SK-N-SH (cell line): ENCODE measurements at regions not wholly inside any gene's neighbourhood (a gene's known extent, or its start where the extent isn't known, plus 50 kb on each side); places are given as distances from the start of the nearest gene placed in this dataset.

Experiments
- MAX ChIP-seq: IDR thresholded peaks from 2 replicates; pipeline ENCODE4 v1.4.0; 2012; ENCODE audit warnings: low read depth
- MEF2A ChIP-seq: IDR thresholded peaks from 2 replicates; pipeline ENCODE4 v1.4.0; 2012; ENCODE audit warnings: low read depth, borderline replicate concordance
- POLR2AphosphoS5 ChIP-seq: IDR thresholded peaks from 2 replicates; pipeline ENCODE4 v1.6.1; 2012; ENCODE audit warnings: low read depth, low read length
- RCOR1 ChIP-seq: fragments of 150-350 bp; IDR thresholded peaks from 2 replicates; pipeline ENCODE4 v1.6.1; 2017; ENCODE audit warnings: antibody characterized with exemption, low read length
- SIN3A ChIP-seq: IDR thresholded peaks from 2 replicates; pipeline ENCODE4 v1.6.1; 2012; ENCODE audit warnings: low read depth, mild to moderate bottlenecking, low read length, moderate library complexity, borderline replicate concordance
- YY1 ChIP-seq: IDR thresholded peaks from 2 replicates; pipeline ENCODE4 v1.4.0; 2012; ENCODE audit warnings: low read depth, mild to moderate bottlenecking
- TF ChIP-seq, protein P1 (sequence below): fragments of 150-350 bp; IDR thresholded peaks from 2 replicates; pipeline ENCODE4 v1.6.1; 2017; ENCODE audit warnings: antibody characterized with exemption, low read length, low read depth, borderline replicate concordance
- TF ChIP-seq, protein P2 (sequence below): fragments of 200-600 bp; sonication (generic); IDR thresholded peaks from 2 replicates; pipeline ENCODE4 v1.6.1; 2017; ENCODE audit warnings: antibody characterized with exemption, mild to moderate bottlenecking, moderate library complexity

DNA sequence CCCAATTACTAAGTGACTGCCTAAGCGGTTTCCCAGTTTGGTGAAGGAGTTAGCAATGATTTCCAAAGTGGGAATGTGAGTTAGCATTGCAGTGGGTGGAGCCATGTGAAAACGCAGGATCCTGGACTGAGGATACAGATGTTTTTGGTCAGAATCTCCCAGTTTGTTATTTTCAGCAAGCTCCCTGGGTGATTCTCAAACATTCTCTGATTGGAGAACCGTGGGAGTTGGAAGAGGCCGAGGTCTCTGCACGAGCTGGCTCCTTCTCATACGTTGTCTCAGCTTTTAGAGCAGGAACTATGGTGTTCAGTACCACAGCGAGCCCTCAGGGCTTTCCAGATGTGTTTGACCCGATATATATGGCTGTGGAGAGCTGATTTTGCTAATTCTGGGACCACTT is 396.5 kb upstream of the NPVF start:
- TF ChIP-seq POLR2AphosphoS5 = no peak
- no peak for TF ChIP-seq YY1
- TF ChIP-seq, protein P1, sequence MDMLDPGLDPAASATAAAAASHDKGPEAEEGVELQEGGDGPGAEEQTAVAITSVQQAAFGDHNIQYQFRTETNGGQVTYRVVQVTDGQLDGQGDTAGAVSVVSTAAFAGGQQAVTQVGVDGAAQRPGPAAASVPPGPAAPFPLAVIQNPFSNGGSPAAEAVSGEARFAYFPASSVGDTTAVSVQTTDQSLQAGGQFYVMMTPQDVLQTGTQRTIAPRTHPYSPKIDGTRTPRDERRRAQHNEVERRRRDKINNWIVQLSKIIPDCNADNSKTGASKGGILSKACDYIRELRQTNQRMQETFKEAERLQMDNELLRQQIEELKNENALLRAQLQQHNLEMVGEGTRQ = no peak
- no peak for TF ChIP-seq MAX
- TF ChIP-seq, protein P2, sequence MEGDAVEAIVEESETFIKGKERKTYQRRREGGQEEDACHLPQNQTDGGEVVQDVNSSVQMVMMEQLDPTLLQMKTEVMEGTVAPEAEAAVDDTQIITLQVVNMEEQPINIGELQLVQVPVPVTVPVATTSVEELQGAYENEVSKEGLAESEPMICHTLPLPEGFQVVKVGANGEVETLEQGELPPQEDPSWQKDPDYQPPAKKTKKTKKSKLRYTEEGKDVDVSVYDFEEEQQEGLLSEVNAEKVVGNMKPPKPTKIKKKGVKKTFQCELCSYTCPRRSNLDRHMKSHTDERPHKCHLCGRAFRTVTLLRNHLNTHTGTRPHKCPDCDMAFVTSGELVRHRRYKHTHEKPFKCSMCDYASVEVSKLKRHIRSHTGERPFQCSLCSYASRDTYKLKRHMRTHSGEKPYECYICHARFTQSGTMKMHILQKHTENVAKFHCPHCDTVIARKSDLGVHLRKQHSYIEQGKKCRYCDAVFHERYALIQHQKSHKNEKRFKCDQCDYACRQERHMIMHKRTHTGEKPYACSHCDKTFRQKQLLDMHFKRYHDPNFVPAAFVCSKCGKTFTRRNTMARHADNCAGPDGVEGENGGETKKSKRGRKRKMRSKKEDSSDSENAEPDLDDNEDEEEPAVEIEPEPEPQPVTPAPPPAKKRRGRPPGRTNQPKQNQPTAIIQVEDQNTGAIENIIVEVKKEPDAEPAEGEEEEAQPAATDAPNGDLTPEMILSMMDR = no peak
- TF ChIP-seq SIN3A = no peak
- no peak for TF ChIP-seq MEF2A
- no peak for TF ChIP-seq RCOR1
